Testis (tissue), 2 donors: ENCODE measurements at regions not wholly inside any gene's neighbourhood (a gene's known extent, or its start where the extent isn't known, plus 50 kb on each side); places are given as distances from the start of the nearest gene placed in this dataset.

Experiments
- DNase-seq: peaks from one replicate; pipeline ENCODE4 v3.0.0-alpha.2; 2019
- H3K27ac ChIP-seq, 2 donors: fragments of 200-600 bp; sonication (generic); one replicate each; pipeline ENCODE4 v1.5.1; 2019
- H3K27me3 ChIP-seq: fragments of 200-600 bp; sonication (generic); one replicate; pipeline ENCODE4 v1.5.1; 2019
- H3K36me3 ChIP-seq: fragments of 200-600 bp; sonication (generic); one replicate; pipeline ENCODE4 v1.5.1; 2017; ENCODE audit warnings: low read depth; ENCODE audit errors: missing control alignments
- H3K4me1 ChIP-seq: fragments of 200-600 bp; sonication (generic); one replicate; pipeline ENCODE4 v1.5.1; 2019
- H3K4me3 ChIP-seq, 2 donors: fragments of 200-600 bp; sonication (generic); one replicate each; pipeline ENCODE4 v1.5.1; 2017 to 2019
- H3K9me3 ChIP-seq: fragments of 200-600 bp; sonication (generic); one replicate; pipeline ENCODE4 v1.5.1; 2017
- CTCF ChIP-seq, 3 experiments: fragments of 450-650 bp in 2 of 3; fragments of 200-600 bp in 1 of 3; sonication (generic) in 1 of 3; IDR thresholded peaks; one replicate each; pipeline ENCODE4 v1.5.1; 2016 to 2019; ENCODE audit warnings: antibody characterized with exemption in 3 of 3, mild to moderate bottlenecking in 2 of 3, moderate library complexity in 1 of 3
- POLR2A ChIP-seq: fragments of 450-650 bp; IDR thresholded peaks from one replicate; pipeline ENCODE4 v1.6.1; 2017; ENCODE audit warnings: antibody characterized with exemption, mild to moderate bottlenecking, moderate library complexity
- WGBS, 2 donors: methylation state at CpG; one replicate each; pipeline ENCODE4 v1.1.5; 2018; 5-methylcytosine and 5-hydroxymethylcytosine counted together
- intact Hi-C: fragments of 100-400 bp; cut with DNase I; formaldehyde crosslinking; loops from one replicate; pipeline ENCODE4 v1.15.1; 2023; ENCODE audit warnings: low total_unique reads

- Histone ChIP-seq H3K4me3 (no peak overlapping the region), H3K36me3 (no peaks in the 10 kb centered on the region), H3K27me3 (no peaks in the 10 kb centered on the region), H3K4me1 (peaks cover 27% of the 10 kb centered on the region), H3K9me3 (no peaks in the 10 kb centered on the region), H3K27ac (no peak overlapping the region)
- DNase-seq = no peak
- 60 to 67% methylated on average over 15 of the region's 15 CpGs for WGBS, 2 donors
- intact Hi-C loops = loop anchor here (10.0 kb wide), 1 partner anchor 154 kb away; the partner anchor contains the start of gene SPSB1
- TF ChIP-seq POLR2A = no peak
- TF ChIP-seq CTCF (IDR thresholded peaks at IDR 0.05) = no peak
These were observed 90.8 kb upstream of the SLC25A33 start for GRCh38 chr1:9448132-9449109.

GRCh38 chr1:9449110-9449627 lies 90.1 kb upstream of the SLC25A33 start:
- no peak overlapping the region for H3K4me3 ChIP-seq
- TF ChIP-seq POLR2A = no peak
- no peak for TF ChIP-seq CTCF (IDR thresholded peaks at IDR 0.05)
- H3K4me1 ChIP-seq = peaks cover 27% of the 10 kb centered on the region
- WGBS, 2 donors = 53 to 68% methylated on average over 10 of the region's 10 CpGs
- no peak for DNase-seq
- no peaks in the 10 kb centered on the region for H3K27me3 ChIP-seq
- no peak overlapping the region for H3K27ac ChIP-seq
- no peaks in the 10 kb centered on the region for H3K9me3 ChIP-seq
- H3K36me3 ChIP-seq = no peaks in the 10 kb centered on the region
- intact Hi-C loops = loop anchor here (10.0 kb wide), 1 partner anchor 154 kb away; the partner anchor contains the start of gene SPSB1

GRCh38 chr1:9449976-9450696 lies 89.1 kb upstream of the SLC25A33 start:
- H3K4me3 ChIP-seq = no peak overlapping the region
- no peak for DNase-seq
- no peaks in the 10 kb centered on the region for H3K36me3 ChIP-seq
- TF ChIP-seq CTCF (IDR thresholded peaks at IDR 0.05) (no peak), POLR2A (no peak)
- WGBS, 2 donors = 91% methylated on average over 11 to 12 of the region's 12 CpGs
- H3K27me3 ChIP-seq = no peaks in the 10 kb centered on the region
- intact Hi-C loops = loop anchor here (10.0 kb wide), 1 partner anchor 155 kb away; the partner anchor contains the start of gene SPSB1
- H3K4me1 ChIP-seq = peaks cover 27% of the 10 kb centered on the region
- H3K9me3 ChIP-seq = no peaks in the 10 kb centered on the region
- H3K27ac ChIP-seq = no peak overlapping the region

- no peak for TF ChIP-seq CTCF (IDR thresholded peaks at IDR 0.05)
- no peak for TF ChIP-seq POLR2A
- DNase-seq = no peak
- no peaks in the 10 kb centered on the region for H3K36me3 ChIP-seq
- peaks cover 27% of the 10 kb centered on the region for H3K4me1 ChIP-seq
- H3K27ac ChIP-seq = no peak overlapping the region
- WGBS, 2 donors = 81 to 87% methylated on average over 8 of the region's 8 CpGs
- H3K27me3 ChIP-seq = no peaks in the 10 kb centered on the region
- no peaks in the 10 kb centered on the region for H3K9me3 ChIP-seq
- H3K4me3 ChIP-seq = no peak overlapping the region
- intact Hi-C loops = no loop called here
These were observed 88.2 kb upstream of the SLC25A33 start for GRCh38 chr1:9451081-9451480.
